ENCODE measurements at regions not wholly inside any gene's neighbourhood (a gene's known extent, or its start where the extent isn't known, plus 50 kb on each side); places are given as distances from the start of the nearest gene placed in this dataset.
A peak's percentile ranks its signal among the peaks of the same experiment; 100 is the strongest.

- DNase-seq (ENCODE audit: low spot score), result no peak
Observed at GRCh38 chr18:28973324-28973723, 796.4 kb upstream of the CDH2 start.

- DNase-seq (ENCODE audit: low spot score), result no peak
Observed at GRCh38 chr18:28972333-28972907, 795.5 kb upstream of the CDH2 start.

- DNase-seq (ENCODE audit: low spot score), result no peak
Observed at GRCh38 chr18:28963481-28963880, 786.6 kb upstream of the CDH2 start.

GRCh38 chr18:28961669-28962228 is 784.8 kb upstream of the CDH2 start:
- DNase-seq (ENCODE audit: low spot score), result peak; percentile 12

- no peak for DNase-seq (ENCODE audit: low spot score)
Observed at GRCh38 chr18:28960146-28960545, 783.2 kb upstream of the CDH2 start.

GRCh38 chr18:28952339-28952738 is 775.4 kb upstream of the CDH2 start:
- DNase-seq (ENCODE audit: low spot score), result no peak

- DNase-seq (ENCODE audit: low spot score), result no peak
Observed at GRCh38 chr18:28947900-28948299, 771.0 kb upstream of the CDH2 start.

- no peak for DNase-seq (ENCODE audit: low spot score)
Observed at GRCh38 chr18:28946471-28946870, 769.5 kb upstream of the CDH2 start.

- no peak for DNase-seq (ENCODE audit: low spot score)
Observed at GRCh38 chr18:28922936-28923335, 746.0 kb upstream of the CDH2 start.

- DNase-seq (ENCODE audit: low spot score), result no peak
Observed at GRCh38 chr18:28916456-28916855, 739.5 kb upstream of the CDH2 start.

GRCh38 chr18:28905509-28905908 is 728.6 kb upstream of the CDH2 start:
- DNase-seq (ENCODE audit: low spot score), result no peak

- DNase-seq (ENCODE audit: low spot score), result no peak
Observed at GRCh38 chr18:28904789-28905364, 727.9 kb upstream of the CDH2 start.

- DNase-seq (ENCODE audit: low spot score), result no peak
Observed at GRCh38 chr18:28903306-28903705, 726.4 kb upstream of the CDH2 start.

- DNase-seq (ENCODE audit: low spot score), result no peak
Observed at GRCh38 chr18:28890791-28891190, 713.9 kb upstream of the CDH2 start.

GRCh38 chr18:28884304-28884703 is 707.4 kb upstream of the CDH2 start:
- DNase-seq (ENCODE audit: low spot score), result no peak

GRCh38 chr18:28880856-28881255 is 703.9 kb upstream of the CDH2 start:
- DNase-seq (ENCODE audit: low spot score), result no peak

GRCh38 chr18:28875059-28875458 is 698.1 kb upstream of the CDH2 start:
- DNase-seq (ENCODE audit: low spot score), result no peak

- DNase-seq (ENCODE audit: low spot score), result no peak
Observed at GRCh38 chr18:28863396-28863795, 686.5 kb upstream of the CDH2 start.

GRCh38 chr18:28858248-28858647 is 681.3 kb upstream of the CDH2 start:
- DNase-seq (ENCODE audit: low spot score), result no peak

- DNase-seq (ENCODE audit: low spot score), result no peak
Observed at GRCh38 chr18:28855989-28856388, 679.1 kb upstream of the CDH2 start.

GRCh38 chr18:28855524-28855923 is 678.6 kb upstream of the CDH2 start:
- peak; percentile 8 for DNase-seq (ENCODE audit: low spot score)

- no peak for DNase-seq (ENCODE audit: low spot score)
Observed at GRCh38 chr18:28854964-28855363, 678.0 kb upstream of the CDH2 start.

GRCh38 chr18:28846958-28847357 is 670.0 kb upstream of the CDH2 start:
- DNase-seq (ENCODE audit: low spot score), result no peak

- no peak for DNase-seq (ENCODE audit: low spot score)
Observed at GRCh38 chr18:28837100-28837499, 660.2 kb upstream of the CDH2 start.
